CD4-positive, alpha-beta T cell (primary cell): ENCODE measurements at regions not wholly inside any gene's neighbourhood (a gene's known extent, or its start where the extent isn't known, plus 50 kb on each side); places are given as distances from the start of the nearest gene placed in this dataset.

Experiments used
- ATAC-seq: fragments of 200-7000 bp; cut with Tn5 transposase; one replicate; pipeline ENCODE4 v1.10.0; 2022; ENCODE audit warnings: mild to moderate bottlenecking; ENCODE audit not compliant: poor library complexity
- CTCF ChIA-PET: fragments of 350-600 bp; sonication (Branson Sonifier 250); formaldehyde crosslinking; loops from one replicate; lab custom pipeline; 2021; ENCODE audit warnings: antibody characterized with exemption, inconsistent platforms; lab: Charles Lee
- POLR2A ChIA-PET: fragments of 350-600 bp; sonication (Branson Sonifier 250); formaldehyde crosslinking; loops from one replicate; lab custom pipeline; 2021; ENCODE audit warnings: antibody characterized with exemption, inconsistent platforms; lab: Charles Lee
- DNase-seq, 14 experiments: peaks; one replicate each; pipeline ENCODE4 v3.0.0-alpha.2; 2013 to 2020; ENCODE audit warnings: mixed read lengths in 2 of 14
- H3K27ac ChIP-seq, 2 donors: one replicate each; pipeline versions ENCODE4 v1.5.1 to v1.7.0; 2013; ENCODE audit warnings: low read length in 2 of 2, low read depth in 1 of 2, mild to moderate bottlenecking in 1 of 2
- H3K27me3 ChIP-seq, 2 experiments: 1 replicate in 1 of 2; 2 replicates in 1 of 2; pipeline versions ENCODE4 v1.6.1 to v1.7.0; 2013; ENCODE audit warnings: low read length in 2 of 2, control low read depth in 1 of 2, mild to moderate bottlenecking in 1 of 2, moderate library complexity in 1 of 2; ENCODE audit not compliant: insufficient read depth in 2 of 2, control insufficient read depth in 1 of 2
- H3K36me3 ChIP-seq: one replicate; pipeline ENCODE4 v1.6.1; 2013; ENCODE audit warnings: low read length, control low read depth; ENCODE audit not compliant: insufficient read depth
- H3K4me1 ChIP-seq: one replicate; pipeline ENCODE4 v1.6.1; 2013; ENCODE audit warnings: low read length, control low read depth; ENCODE audit not compliant: insufficient read depth
- H3K4me3 ChIP-seq: one replicate; pipeline ENCODE4 v1.5.1; 2013; ENCODE audit warnings: mild to moderate bottlenecking, low read length, moderate library complexity
- H3K9me3 ChIP-seq, 2 experiments: 1 replicate in 1 of 2; 2 replicates in 1 of 2; pipeline versions ENCODE4 v1.6.1 to v1.7.0; 2013; ENCODE audit warnings: low read length in 2 of 2, mild to moderate bottlenecking in 2 of 2, control low read depth in 1 of 2, moderate library complexity in 1 of 2; ENCODE audit not compliant: control insufficient read depth in 1 of 2, insufficient read depth in 1 of 2
- H3K27ac Mint-ChIP-seq: one replicate; pipeline ENCODE4 v1.8.0; 2020; ENCODE audit warnings: mixed read lengths
- H3K27me3 Mint-ChIP-seq: one replicate; pipeline ENCODE4 v1.8.0; 2021; ENCODE audit warnings: mixed read lengths
- H3K36me3 Mint-ChIP-seq: one replicate; pipeline ENCODE4 v1.8.0; 2021; ENCODE audit warnings: low read depth, mixed read lengths
- H3K4me1 Mint-ChIP-seq: one replicate; pipeline ENCODE4 v1.8.0; 2021; ENCODE audit warnings: low read depth, mixed read lengths
- H3K4me3 Mint-ChIP-seq: one replicate; pipeline ENCODE4 v1.8.0; 2020; ENCODE audit warnings: mild to moderate bottlenecking, mixed read lengths
- H3K9me3 Mint-ChIP-seq: one replicate; pipeline ENCODE4 v1.8.0; 2020; ENCODE audit warnings: mixed read lengths
- CTCF ChIP-seq: fragments of 200-600 bp; IDR thresholded peaks from one replicate; pipeline ENCODE4 v1.8.0; 2022; ENCODE audit warnings: antibody characterized with exemption, mild to moderate bottlenecking
- intact Hi-C, 2 experiments: fragments of 100-400 bp; cut with DNase I in 1 of 2; cut with micrococcal nuclease in 1 of 2; formaldehyde crosslinking; loops; one replicate each; pipeline versions ENCODE4 v1.15.1 to v1.9.0; 2023 to 2025; cut with DNase I, micrococcal nuclease

- POLR2A ChIA-PET, result no interaction called here
- H3K4me1 Mint-ChIP-seq, result no peaks in the 10 kb centered on the region
- H3K27ac Mint-ChIP-seq, result no peak overlapping the region
- Histone ChIP-seq H3K27me3 (peaks cover 25 to 42% of the 10 kb centered on the region in 2 experiments), H3K4me3 (no peak overlapping the region), H3K4me1 (no peaks in the 10 kb centered on the region), H3K9me3 (no peaks in the 10 kb centered on the region), H3K36me3 (no peaks in the 10 kb centered on the region), H3K27ac (no peak overlapping the region)
- no peak for DNase-seq
- no peaks in the 10 kb centered on the region for H3K9me3 Mint-ChIP-seq
- H3K27me3 Mint-ChIP-seq, result peaks cover 79% of the 10 kb centered on the region
- CTCF ChIA-PET, result no interaction called here
- no peak for TF ChIP-seq CTCF
- ATAC-seq, result no peak
- no peaks in the 10 kb centered on the region for H3K36me3 Mint-ChIP-seq
- intact Hi-C loops, result no loop called here
- H3K4me3 Mint-ChIP-seq, result no peak overlapping the region
Observed at GRCh38 chr10:100615241-100615640, 79.5 kb downstream of the HIF1AN start.

- no peak overlapping the region for H3K27ac Mint-ChIP-seq
- ATAC-seq, result no peak
- no peak overlapping the region for H3K4me3 Mint-ChIP-seq
- Histone ChIP-seq H3K9me3 (no peaks in the 10 kb centered on the region), H3K4me3 (no peak overlapping the region), H3K4me1 (no peaks in the 10 kb centered on the region), H3K27me3 (peaks cover 26 to 49% of the 10 kb centered on the region in 2 experiments), H3K27ac (no peak overlapping the region), H3K36me3 (no peaks in the 10 kb centered on the region)
- H3K4me1 Mint-ChIP-seq, result no peaks in the 10 kb centered on the region
- ChIA-PET CTCF (no interaction called here), POLR2A (no interaction called here)
- intact Hi-C loops, result no loop called here
- H3K9me3 Mint-ChIP-seq, result no peaks in the 10 kb centered on the region
- no peaks in the 10 kb centered on the region for H3K36me3 Mint-ChIP-seq
- H3K27me3 Mint-ChIP-seq, result peaks cover 81% of the 10 kb centered on the region
- DNase-seq, result no peak
- no peak for TF ChIP-seq CTCF
Observed at GRCh38 chr10:100615908-100616307, 80.2 kb downstream of the HIF1AN start.

- no peak for ATAC-seq
Observed at GRCh38 chr10:100618091-100618615, 82.4 kb downstream of the HIF1AN start.

More at GRCh38 chr10:100618091-100618615, 82.4 kb downstream of the HIF1AN start:
- no peak for TF ChIP-seq CTCF
- Mint-ChIP-seq H3K27ac (no peak overlapping the region), H3K9me3 (no peaks in the 10 kb centered on the region), H3K27me3 (peaks cover 82% of the 10 kb centered on the region), H3K4me3 (no peak overlapping the region), H3K36me3 (no peaks in the 10 kb centered on the region), H3K4me1 (peaks cover 5% of the 10 kb centered on the region)
- CTCF ChIA-PET, result no interaction called here
- H3K27me3 ChIP-seq, result peaks cover 31 to 64% of the 10 kb centered on the region in 2 experiments
- no peak overlapping the region for H3K4me3 ChIP-seq
- H3K27ac ChIP-seq, result no peak overlapping the region
- intact Hi-C loops, result no loop called here
- no peak for DNase-seq
- H3K9me3 ChIP-seq, result peaks cover 0 to 2% of the 10 kb centered on the region in 2 experiments
- H3K4me1 ChIP-seq, result no peaks in the 10 kb centered on the region
- no peaks in the 10 kb centered on the region for H3K36me3 ChIP-seq
- POLR2A ChIA-PET, result no interaction called here
